AG04450 (cell line): ENCODE measurements at regions not wholly inside any gene's neighbourhood (a gene's known extent, or its start where the extent isn't known, plus 50 kb on each side); places are given as distances from the start of the nearest gene placed in this dataset.

Experiments
- CTCF ChIA-PET: fragments of 300-600, 350-600 bp; formaldehyde crosslinking; extraction: SDS; loops from one replicate; lab custom pipeline; 2022; ENCODE audit warnings: antibody characterized with exemption, inconsistent platforms; lab: Charles Lee
- POLR2A ChIA-PET: fragments of 350-600 bp; formaldehyde crosslinking; extraction: SDS; loops from one replicate; lab custom pipeline; 2021; ENCODE audit warnings: antibody characterized with exemption, inconsistent platforms; lab: Yijun Ruan, JAX
- DNase-seq: peaks from one replicate; pipeline ENCODE4 v3.0.0-alpha.2; 2011; ENCODE audit warnings: low read depth, low spot score
- H3K27ac ChIP-seq: one replicate; pipeline ENCODE4 v1.5.1; 2012; ENCODE audit warnings: low read depth, low read length, control low read depth
- H3K27me3 ChIP-seq: one replicate; pipeline ENCODE4 v1.6.0; 2012; ENCODE audit warnings: low read length; ENCODE audit not compliant: control insufficient read depth, insufficient read depth
- H3K4me3 ChIP-seq: 2 replicates; pipeline ENCODE4 v1.5.1; 2011; ENCODE audit warnings: mild to moderate bottlenecking, low read depth, low read length, control low read depth
- H3K9me3 ChIP-seq: 2 replicates; pipeline ENCODE4 v1.5.1; 2012; ENCODE audit warnings: low read length; ENCODE audit not compliant: control insufficient read depth, insufficient read depth
- CTCF ChIP-seq: IDR thresholded peaks from 2 replicates; pipeline ENCODE4 v1.5.1; 2011; ENCODE audit warnings: low read depth, low read length, control low read depth, inconsistent platforms

GRCh38 chr3:112765531-112765930 is 81.1 kb downstream of the CD200R1L start:
- ChIA-PET POLR2A (interaction anchor here (0.6 to 1.3 kb wide), 2 partner anchors 8 to 122 kb away, joined by 3 read pairs; no protein-coding TSS in a partner anchor), CTCF (interaction anchor here (1.3 kb wide), 1 partner anchor 122 kb away, joined by 3 read pairs; no protein-coding TSS in a partner anchor)
- H3K4me3 ChIP-seq = no peak overlapping the region
- TF ChIP-seq CTCF = no peak
- no peaks in the 10 kb centered on the region for H3K27me3 ChIP-seq
- no peak overlapping the region for H3K27ac ChIP-seq
- no peaks in the 10 kb centered on the region for H3K9me3 ChIP-seq
- no peak for DNase-seq

GRCh38 chr3:112763258-112763657 is 83.4 kb downstream of the CD200R1L start:
- no peak for DNase-seq
- POLR2A ChIA-PET = no interaction called here
- CTCF ChIA-PET = interaction anchor here (1.1 to 1.6 kb wide), 2 partner anchors 26 to 29 kb away, joined by 4 to 7 read pairs; no protein-coding TSS in a partner anchor
- Histone ChIP-seq H3K27ac (no peak overlapping the region), H3K9me3 (no peaks in the 10 kb centered on the region), H3K27me3 (no peaks in the 10 kb centered on the region), H3K4me3 (no peak overlapping the region)
- no peak for TF ChIP-seq CTCF

- DNase-seq = peak; percentile 32
- H3K27me3 ChIP-seq = no peaks in the 10 kb centered on the region
- ChIA-PET CTCF (interaction anchor here (0.7 to 1.1 kb wide), 5 partner anchors 13 to 218 kb away, joined by 3 to 5 read pairs (median 4); no protein-coding TSS in a partner anchor), POLR2A (interaction anchor here (0.8 to 1.2 kb wide), 3 partner anchors 9 to 120 kb away, joined by 3 read pairs; partner anchors contain the start of gene CCDC80)
- H3K9me3 ChIP-seq = no peaks in the 10 kb centered on the region
- H3K27ac ChIP-seq = no peak overlapping the region
- H3K4me3 ChIP-seq = no peak overlapping the region
- TF ChIP-seq CTCF = no peak
Measured at GRCh38 chr3:112761062-112761638, 85.5 kb downstream of the CD200R1L start.

GRCh38 chr3:112759681-112760080 is 87.0 kb downstream of the CD200R1L start:
- no peaks in the 10 kb centered on the region for H3K9me3 ChIP-seq
- TF ChIP-seq CTCF = no peak
- CTCF ChIA-PET = interaction anchor here (1.3 to 1.4 kb wide), 3 partner anchors 9 to 116 kb away, joined by 3 read pairs; no protein-coding TSS in a partner anchor
- POLR2A ChIA-PET = no interaction called here
- DNase-seq = no peak
- no peaks in the 10 kb centered on the region for H3K27me3 ChIP-seq
- no peak overlapping the region for H3K4me3 ChIP-seq
- H3K27ac ChIP-seq = no peak overlapping the region

GRCh38 chr3:112759210-112759609 is 87.5 kb downstream of the CD200R1L start:
- CTCF ChIA-PET = interaction anchor here (1.2 to 1.4 kb wide), 3 partner anchors 24 to 116 kb away, joined by 3 read pairs; no protein-coding TSS in a partner anchor
- POLR2A ChIA-PET = no interaction called here
- Histone ChIP-seq H3K27me3 (no peaks in the 10 kb centered on the region), H3K4me3 (no peak overlapping the region), H3K27ac (no peak overlapping the region), H3K9me3 (no peaks in the 10 kb centered on the region)
- no peak for DNase-seq
- TF ChIP-seq CTCF = no peak
